ENCODE measurements at regions not wholly inside any gene's neighbourhood (a gene's known extent, or its start where the extent isn't known, plus 50 kb on each side); places are given as distances from the start of the nearest gene placed in this dataset.
"Not testable (repeated sequence)": the region's sequence is repeated elsewhere in the genome, so short reads cannot be mapped to it uniquely, and the experiment has no call there.

DNA sequence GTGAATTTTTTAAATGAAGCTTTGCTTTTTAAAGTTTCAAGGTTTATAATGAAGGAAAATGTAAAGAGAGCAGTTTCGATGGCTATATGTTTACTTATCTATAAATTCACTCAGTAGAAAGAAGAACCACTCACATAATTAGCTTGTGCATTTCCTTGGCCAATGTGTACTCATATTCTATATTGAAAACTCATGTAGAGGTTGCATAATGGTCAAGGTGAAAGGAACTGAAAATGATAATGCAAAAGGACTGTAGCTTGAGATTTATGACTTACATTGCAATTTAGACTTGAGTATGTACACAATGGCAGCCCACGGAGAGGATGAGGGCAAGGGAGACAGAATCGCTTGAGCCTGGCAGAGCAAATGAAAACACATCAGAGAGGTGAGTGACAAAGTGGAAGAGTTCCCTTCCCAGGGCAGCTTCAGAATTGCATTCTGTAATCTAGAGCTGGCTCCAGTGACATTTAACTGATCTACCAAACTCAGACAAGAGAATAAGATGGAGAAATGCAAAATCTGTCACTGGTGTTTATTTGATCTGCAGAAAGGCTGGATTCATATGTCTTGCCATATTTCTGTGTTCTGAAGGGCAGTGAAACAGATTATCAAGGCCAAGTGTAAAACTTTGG lies 191.8 kb downstream of the TMEM200A start:
- no peak for DNase-seq (ENCODE audit: low read depth)

DNA sequence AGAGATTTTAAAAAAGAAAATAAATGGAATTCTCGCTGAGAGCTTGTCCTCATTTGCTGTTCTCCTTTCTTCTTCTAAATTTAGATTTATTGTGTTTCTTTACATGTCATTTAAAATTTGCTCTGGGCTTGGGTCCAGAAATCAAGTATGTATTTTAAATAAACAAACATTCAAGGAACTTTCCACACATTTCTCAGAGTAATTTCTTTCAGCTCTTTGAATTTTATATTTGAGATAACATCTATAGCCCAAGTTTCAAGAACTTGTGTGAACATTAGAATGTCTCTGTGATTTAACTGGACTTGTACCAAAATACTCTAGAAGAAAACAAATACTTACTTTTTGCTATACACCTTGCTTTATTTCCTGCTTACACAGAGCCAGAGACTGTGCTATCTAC lies 192.3 kb downstream of the TMEM200A start:
- no peak for DNase-seq (ENCODE audit: low read depth)

DNA sequence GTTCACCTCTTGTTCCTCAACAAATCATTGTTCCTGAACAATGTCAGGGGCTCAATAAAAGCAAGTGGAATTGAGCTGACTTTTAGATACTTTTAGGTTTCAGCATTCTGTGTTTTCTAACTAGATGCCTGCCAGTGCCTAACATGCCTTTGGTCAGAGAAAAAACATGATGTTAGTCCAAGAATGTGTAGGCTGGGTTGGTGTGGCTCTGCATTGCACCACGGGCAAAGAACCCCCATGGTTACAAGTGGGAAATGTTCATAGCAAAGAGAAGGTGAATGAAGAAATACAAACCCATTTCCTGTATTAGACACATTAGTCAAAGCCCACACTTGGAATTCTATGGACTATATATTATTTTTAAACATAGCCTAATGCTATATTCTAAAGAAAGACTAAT lies 193.3 kb downstream of the TMEM200A start:
- DNase-seq (ENCODE audit: low read depth): no peak

DNA sequence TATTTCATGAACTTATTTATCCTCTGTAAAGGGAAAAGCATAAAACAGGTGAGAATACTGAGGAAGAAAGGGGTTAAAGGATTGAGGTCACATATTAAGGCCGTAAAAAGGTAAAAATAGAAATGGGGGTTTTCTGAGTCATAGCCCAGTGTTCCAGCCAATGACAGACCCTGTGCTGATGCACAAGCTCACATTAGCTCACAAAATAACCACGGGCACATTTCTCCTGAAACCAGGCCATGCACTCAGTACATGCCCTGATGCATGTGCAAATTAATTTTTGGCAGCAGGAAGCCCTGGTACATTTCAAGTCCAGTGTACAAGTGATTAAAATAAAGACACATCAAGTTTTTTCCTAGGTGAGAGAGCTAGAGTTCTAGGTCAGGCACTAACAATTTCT lies 194.4 kb downstream of the TMEM200A start:
- no peak for DNase-seq (ENCODE audit: low read depth)

DNA sequence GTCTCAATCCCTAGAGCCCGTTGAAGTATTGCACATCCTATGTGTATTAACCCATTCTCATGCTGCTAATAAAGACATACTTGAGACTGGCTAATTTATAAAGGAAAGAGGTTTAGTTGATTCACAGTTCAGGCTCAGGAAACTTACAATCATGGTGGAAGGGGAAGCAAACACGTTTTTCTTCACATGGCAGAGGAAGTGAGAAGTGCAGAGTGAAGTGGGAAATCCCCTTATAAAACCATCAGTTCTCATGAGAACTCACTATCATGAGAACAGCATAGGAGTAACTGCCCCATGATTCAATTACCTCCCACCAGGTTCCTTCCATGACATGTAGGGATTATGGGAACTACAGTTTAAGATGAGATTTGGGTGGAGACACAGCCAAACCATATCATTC lies 195.3 kb downstream of the TMEM200A start:
- DNase-seq (ENCODE audit: low read depth): not testable (repeated sequence)

DNA sequence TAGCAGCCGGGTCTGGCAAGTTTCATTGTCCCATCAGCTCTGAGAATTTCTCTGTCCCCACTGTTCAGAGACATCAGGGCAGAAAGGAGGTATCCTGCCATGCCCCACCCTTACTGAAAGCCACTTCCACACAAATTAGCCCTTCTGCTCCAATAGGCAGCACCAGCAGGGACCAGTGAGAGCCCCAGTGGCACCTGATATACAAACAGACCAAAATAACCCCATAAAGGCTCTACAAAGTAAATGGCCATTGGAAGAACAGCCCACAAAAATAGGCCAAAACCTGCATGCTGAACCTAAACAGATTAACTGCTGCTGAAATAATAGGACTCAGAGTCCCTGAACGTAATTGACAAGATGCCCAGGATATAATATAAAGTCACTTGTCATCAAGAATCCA lies 199.9 kb downstream of the TMEM200A start:
- DNase-seq (ENCODE audit: low read depth): no peak

DNA sequence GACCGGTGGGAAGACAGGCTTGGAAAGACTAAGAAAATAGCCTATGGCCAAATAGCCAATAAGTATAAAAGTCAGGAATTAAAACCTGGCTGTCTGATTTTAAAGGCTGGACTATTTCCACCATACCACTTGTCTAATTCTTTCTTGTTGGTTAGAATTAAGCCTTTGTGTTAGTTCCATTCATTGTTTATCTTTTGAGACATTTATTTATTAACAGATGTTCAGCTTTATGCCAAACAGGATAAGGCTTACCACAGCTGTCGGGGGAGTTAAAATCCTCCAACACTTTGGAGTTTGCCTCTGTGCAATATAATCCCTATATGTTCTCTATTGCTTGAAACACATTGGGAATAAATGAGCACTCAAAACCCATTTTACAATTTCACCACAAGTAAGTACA lies 208.3 kb downstream of the TMEM200A start:
- no peak for DNase-seq (ENCODE audit: low read depth)

DNA sequence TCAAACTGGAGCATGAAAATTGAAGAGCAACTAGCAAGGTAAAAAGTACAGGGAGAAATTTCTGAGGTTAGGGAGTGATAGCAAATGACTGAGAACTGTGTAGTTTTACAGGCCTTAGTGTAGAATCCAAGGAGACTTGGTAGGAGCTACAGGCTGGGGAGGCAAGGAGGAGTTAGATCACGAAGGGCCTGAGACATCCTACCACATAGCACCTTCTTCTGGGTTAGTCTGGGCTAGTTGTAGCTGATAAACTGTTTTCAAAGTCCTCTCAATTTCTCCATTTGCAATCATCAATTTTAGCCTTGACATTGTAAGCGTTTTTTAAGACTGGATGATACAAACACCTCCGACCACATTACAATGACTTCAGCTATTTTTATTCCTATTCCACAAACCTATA lies 209.7 kb downstream of the TMEM200A start:
- no peak for DNase-seq (ENCODE audit: low read depth)

DNA sequence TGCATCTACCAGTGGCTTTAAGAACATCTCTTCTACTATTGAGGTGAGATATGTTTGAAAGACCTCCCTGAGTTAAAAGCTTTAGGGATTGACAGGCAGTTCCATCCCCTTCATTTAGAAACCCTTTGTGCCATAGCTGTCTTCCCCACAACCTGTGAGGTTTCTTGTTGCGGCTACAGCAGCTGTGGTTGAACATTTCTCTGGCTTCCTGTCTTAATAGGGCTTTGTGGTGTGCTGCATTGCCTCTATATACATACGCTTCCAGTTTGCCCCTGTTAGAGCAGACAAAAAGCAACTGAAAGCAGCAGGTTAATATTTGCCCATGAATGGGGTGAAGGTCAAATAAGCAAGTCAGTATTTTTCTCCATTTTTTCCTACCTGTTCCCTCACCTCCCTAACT lies 210.2 kb downstream of the TMEM200A start:
- DNase-seq (ENCODE audit: low read depth): no peak

DNA sequence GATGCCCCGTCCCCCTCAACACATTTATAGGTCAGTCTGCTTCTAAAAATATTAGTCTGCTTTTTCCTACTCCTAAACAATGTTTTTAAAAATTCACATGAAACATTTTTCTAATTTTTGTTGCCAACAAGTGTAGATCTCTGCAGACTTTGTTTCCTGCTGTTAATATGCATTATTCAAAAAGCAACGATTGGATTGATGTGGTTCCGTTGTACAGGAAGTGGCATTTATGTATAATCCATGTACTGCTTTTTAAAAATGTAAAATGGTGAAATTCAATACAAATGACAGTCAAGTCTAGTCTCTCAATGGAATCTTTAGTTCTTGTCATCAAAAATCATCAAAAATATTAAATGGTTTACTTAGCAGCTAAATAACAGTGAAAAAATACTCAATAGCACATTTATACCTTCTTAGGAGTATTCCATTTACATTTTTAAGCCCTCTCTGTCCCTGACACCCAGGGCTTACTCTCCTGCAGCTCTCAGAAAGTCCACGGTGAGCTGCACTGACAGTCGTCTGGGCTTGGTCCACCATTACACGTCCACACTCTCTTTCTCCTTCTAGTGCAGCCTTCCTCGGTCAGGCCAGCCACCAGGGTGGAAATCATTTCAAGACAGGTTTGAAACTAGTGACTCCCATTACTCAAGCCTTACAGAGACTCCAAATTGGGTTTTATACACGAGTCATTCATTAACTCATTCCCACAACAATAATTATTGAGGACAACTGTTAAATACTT lies 211.5 kb downstream of the TMEM200A start:
- no peak for DNase-seq (ENCODE audit: low read depth)

DNA sequence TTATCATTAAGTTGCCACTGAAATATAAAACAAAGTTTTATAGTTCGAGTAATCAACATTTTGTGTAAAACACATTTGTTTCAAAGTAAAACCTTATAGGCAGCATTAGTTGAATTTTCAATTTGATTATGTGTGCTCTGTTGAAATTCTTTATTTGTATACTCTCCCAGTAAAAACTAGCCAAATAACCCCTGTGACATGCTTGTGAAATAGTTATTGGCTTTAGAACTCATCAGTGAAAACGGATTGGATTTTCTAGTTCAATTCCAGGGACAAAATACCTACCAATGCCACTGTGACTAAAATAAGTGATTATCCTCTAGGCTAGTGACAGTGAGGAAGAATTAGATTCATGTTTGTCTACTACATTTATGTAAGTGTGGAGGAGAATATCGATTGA lies 212.9 kb downstream of the TMEM200A start:
- DNase-seq (ENCODE audit: low read depth): no peak

DNA sequence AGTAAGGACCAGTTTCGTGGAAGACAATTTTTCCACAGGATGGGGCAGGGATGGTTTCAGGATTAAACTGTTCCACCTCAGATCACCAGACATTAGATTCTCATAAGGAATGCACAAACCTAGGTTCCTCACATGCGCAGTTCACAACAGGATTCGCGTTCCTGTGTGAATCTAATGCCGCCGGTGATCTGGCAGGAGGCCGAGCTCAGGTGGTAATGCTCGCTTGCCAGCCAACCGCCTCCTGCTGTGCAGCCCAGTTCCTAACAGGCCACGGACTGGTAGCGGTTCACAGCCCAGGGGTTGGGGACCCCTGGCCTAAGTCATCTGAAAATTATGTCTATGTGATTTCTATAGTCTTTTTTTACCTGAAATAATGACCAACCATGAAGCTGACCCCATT lies 217.5 kb downstream of the TMEM200A start:
- DNase-seq (ENCODE audit: low read depth): no peak

DNA sequence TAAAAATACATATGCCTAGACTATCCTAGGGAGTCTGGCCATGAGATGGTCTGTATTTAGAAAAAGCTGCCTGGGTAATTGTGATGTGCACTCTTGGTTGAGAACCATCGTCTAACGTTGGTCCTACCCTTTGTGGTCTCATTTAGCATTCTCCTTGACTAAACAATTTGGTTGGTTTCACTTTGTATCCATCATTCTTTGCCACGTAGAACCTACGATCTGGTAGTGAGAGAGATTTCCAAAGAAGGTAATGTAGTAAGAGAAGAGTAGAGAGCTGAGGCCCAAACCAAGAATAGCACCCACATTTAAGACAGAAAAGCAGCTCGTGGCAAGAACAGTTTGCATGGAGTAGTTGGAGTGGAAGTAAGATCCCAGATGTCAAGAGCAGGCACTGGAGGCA lies 219.8 kb downstream of the TMEM200A start:
- DNase-seq (ENCODE audit: low read depth): no peak

DNA sequence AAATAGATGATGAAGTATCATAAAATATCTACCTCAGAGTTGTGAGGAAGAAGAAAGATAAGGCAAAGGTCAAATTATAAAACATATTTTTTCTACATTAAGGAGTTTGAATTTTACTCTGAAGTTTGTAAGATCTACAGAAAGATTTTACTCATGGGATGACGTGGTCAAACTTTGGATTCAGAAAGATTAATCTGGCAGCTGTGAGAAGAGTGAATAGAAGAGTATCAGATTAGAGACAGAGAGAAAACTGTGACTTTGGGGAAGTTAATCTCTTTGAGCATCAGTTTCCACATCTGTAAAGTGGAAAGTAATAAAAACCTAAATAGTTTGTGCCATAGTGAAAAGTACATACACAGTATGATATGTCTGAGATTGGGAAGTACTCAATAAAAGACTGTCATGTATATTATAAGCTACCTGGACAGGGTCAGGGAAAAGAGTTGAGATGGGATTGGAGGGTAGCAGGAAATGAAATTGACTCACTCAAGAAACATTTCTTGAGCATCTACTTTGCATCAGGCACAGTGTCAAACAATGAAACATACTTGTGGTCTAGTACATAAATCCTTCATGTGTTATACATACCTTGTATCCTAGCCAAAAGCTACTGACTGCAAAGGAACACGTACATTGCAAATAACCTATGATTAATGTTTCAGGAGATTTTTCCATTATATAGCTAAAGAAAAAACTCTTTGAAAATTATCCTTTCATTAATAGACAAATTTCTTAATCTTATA lies 222.1 kb downstream of the TMEM200A start:
- DNase-seq (ENCODE audit: low read depth): peak; percentile 88

DNA sequence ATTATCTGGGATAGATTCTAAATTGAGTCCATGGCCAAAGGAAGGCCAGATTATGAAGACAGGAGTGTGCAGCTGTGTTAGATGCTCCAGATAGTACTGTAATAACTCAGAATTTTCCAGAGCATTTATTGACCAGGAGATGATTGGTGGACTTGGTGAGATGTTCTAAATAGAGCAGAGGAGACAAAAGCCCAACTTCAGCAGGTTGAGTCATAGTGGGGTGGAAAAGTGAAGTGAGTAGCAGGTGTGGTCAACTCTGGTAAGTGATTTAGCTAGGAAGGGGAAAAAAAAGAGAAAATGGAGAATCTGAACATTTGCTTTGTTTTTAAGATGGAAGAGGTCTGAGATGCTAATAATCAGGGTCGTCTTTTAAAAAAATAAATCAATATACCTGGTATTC lies 227.4 kb downstream of the TMEM200A start:
- DNase-seq (ENCODE audit: low read depth): no peak

DNA sequence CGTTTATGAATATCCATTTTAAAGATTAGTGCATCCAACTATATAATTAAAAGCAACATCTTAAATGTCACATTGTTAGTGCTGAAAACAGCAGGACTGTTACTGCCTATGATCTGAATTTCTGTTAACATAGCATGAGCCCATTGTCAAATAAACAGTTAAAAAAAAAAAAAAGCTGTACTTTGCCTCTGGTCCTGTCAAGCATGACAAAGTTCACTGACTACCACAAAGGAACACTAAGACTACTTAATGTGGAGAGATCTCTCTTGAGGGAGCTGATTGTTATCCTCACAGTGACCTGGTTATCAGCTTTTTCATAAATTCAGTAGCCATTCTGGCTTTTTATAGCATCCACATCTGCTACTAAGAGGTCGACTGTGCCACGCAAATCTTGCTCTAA lies 228.1 kb downstream of the TMEM200A start:
- DNase-seq (ENCODE audit: low read depth): no peak

DNA sequence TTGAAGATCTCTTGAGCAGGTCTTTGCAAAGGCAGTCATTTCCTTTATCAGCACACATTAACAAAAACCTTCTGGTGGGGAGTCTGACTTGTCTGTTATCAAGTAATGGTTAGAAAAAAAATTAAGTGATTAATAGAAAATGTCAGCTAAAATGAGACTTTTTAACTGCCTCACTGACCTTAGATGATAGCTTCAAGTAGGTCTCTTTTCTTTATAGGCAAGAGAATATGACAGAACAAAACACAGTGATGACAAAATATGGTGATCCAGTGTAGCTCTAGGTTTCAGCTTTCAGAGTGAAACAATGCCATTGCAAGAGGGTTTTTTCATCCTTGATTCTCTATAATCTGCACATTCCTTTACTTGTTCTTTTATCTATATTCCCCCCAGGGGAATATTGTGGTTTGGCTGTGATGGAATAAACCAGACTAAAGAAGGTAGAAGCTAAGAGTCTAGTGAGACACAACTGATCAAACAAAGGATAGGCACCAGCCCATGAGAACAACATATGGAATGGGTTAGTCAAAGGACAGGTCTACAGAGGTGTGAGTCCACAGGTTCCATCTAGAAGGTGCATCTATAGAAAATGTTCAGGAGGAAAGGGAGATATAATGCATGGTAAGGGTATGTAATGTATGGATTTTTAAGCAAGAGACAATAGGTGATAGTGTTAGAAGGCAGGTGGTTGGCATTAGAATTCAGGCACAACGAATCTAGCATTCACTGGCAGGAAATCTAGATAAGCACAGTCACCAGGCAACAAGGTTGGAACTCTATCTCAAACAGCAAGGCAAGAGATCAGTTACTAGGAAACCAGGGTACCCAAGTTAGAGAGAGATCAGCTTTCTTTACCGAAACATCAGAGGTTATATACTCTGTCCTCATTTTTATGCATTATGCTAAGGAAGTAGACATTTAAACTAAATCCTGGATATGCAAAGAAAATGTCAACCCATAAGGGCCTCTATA lies 228.9 kb upstream of the SMLR1 start:
- DNase-seq (ENCODE audit: low read depth): no peak

DNA sequence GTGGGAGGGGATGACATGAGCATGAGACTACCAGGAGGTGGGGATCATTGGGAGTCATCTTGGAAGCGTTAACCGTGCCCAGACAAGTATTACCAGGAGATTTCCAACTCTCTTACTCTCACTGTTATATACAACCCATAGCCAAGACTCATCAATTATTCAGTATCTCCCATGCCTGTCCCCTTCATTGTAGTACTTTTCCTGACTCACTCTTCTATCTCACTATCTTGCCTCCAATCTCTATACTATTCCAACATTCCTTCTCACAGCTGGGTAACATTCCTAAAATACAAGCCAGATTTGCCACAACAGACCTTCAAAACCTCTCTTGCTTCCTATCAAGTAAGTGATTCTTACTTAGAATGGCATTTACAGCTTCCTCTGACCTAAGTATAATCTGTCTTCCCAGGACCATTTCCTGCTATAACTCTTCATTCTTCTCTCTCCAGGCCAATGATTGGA lies 226.3 kb upstream of the SMLR1 start:
- DNase-seq (ENCODE audit: low read depth): peak; percentile 96

DNA sequence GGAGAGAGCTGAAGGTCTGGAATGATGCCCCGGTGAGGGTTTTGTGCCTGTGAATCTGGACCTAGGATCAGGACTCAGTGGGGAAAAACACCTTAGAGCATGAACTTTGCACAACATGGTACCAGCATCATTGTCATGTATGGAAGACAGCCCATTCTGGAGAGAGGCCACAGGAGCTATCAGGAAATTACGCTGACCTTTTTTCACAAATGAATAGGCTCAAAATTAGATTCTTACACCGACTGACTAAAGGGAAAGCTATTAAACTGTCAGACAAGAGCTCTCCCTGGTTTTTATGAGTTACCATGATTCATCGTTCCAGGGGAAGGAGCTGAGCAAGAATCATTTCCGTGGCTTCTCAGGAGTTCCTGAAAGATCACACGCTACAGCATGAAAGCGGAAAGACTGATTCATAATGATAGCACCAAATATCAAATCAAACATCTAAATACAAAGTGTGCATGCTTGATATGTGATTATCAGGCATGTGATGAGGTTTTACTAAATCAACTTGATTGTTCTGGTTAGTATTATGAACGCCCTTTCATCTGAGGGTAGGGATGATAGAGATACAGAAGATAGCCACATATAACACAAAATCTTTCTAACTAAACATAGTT lies 224.9 kb upstream of the SMLR1 start:
- DNase-seq (ENCODE audit: low read depth): peak; percentile 99

DNA sequence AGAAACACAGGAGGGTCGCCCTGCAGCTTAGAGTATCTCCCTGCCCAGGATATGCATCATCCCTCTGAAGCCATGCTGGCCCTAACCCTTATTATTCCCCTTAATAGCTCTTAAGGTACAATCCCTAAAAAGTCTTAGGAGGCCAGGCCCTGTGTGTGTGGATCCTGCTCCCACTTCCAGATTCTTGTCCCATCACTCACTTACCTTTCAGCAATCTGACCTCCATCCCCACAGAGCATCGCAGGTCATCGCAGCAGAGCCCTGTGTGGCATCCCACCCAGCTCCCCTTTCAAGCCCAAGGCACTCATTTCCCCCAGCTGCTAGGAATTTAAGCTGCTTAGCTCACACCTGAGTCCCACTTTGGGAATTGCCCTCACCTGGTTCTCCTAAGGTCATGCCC lies 223.8 kb upstream of the SMLR1 start:
- DNase-seq (ENCODE audit: low read depth): no peak

DNA sequence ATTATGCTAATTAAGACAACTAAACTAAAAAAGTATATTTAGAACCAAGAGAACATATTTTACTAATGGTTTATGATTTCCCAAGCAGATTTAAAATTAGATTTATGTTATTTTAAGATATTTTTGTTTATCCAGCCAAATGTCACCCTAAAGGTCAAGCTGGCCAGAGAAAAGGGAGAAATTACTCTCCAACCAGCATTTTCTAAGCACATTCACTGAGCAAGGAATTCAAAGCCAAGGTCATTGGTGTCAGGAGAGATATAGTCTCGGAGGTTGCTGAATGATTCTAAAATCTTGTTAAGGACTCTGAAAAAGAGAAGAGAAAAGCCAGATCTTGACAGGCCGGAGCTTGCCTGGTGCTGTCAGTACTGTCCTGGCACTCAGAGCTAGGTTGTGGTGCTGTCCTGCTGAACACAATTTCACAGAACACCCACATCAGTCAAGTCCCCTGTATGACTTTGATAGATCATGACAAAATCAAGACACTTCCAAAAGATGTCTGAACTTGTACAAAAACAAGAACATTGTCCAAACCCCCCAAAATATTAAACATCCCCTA lies 222.3 kb upstream of the SMLR1 start:
- no peak for DNase-seq (ENCODE audit: low read depth)
